MM.1S (cell line): ENCODE measurements at regions not wholly inside any gene's neighbourhood (a gene's known extent, or its start where the extent isn't known, plus 50 kb on each side); places are given as distances from the start of the nearest gene placed in this dataset.
"Not testable (repeated sequence)": the region's sequence is repeated elsewhere in the genome, so short reads cannot be mapped to it uniquely, and the experiment has no call there.

Experiments
- DNase-seq: peaks from one replicate; pipeline ENCODE4 v3.0.0-alpha.2; 2015
- H2AFZ ChIP-seq: fragments of 300-600 bp; sonication (generic); 2 replicates; pipeline ENCODE4 v1.6.0; 2016; ENCODE audit warnings: antibody characterized with exemption, low read length
- H3F3A ChIP-seq: fragments of 300-600 bp; sonication (generic); 2 replicates; pipeline ENCODE4 v1.6.1; 2016; ENCODE audit warnings: mild to moderate bottlenecking, antibody characterized with exemption, low read length, moderate library complexity, mixed read lengths; ENCODE audit not compliant: insufficient read depth
- H3K27ac ChIP-seq: fragments of 300-600 bp; sonication (generic); 2 replicates; pipeline ENCODE4 v1.5.1; 2016; ENCODE audit warnings: mild to moderate bottlenecking, low read length
- H3K27me3 ChIP-seq: fragments of 300-600 bp; sonication (generic); replicated peaks from 2 replicates; pipeline ENCODE4 v1.6.0; 2016; ENCODE audit warnings: low read length; ENCODE audit not compliant: insufficient read depth
- H3K36me3 ChIP-seq: fragments of 300-600 bp; sonication (generic); replicated peaks from 2 replicates; pipeline ENCODE4 v1.6.1; 2016; ENCODE audit warnings: mild to moderate bottlenecking, low read length, mixed read lengths; ENCODE audit not compliant: insufficient read depth
- H3K4me1 ChIP-seq: fragments of 300-600 bp; sonication (generic); 2 replicates; pipeline ENCODE4 v1.6.1; 2016; ENCODE audit warnings: low read length, mixed read lengths
- H3K4me2 ChIP-seq: fragments of 300-600 bp; sonication (generic); 2 replicates; pipeline ENCODE4 v1.6.0; 2016; ENCODE audit warnings: low read depth, low read length
- H3K4me3 ChIP-seq: fragments of 300-600 bp; sonication (generic); 2 replicates; pipeline ENCODE4 v1.5.1; 2016; ENCODE audit warnings: low read length, mixed read lengths
- H3K79me2 ChIP-seq: fragments of 300-600 bp; sonication (generic); 2 replicates; pipeline ENCODE4 v1.6.1; 2016; ENCODE audit warnings: mixed run types, low read length, mixed read lengths
- H3K9ac ChIP-seq: fragments of 300-600 bp; sonication (generic); 2 replicates; pipeline ENCODE4 v1.6.1; 2016; ENCODE audit warnings: low read length, mixed read lengths
- H3K9me2 ChIP-seq: fragments of 300-600 bp; sonication (generic); replicated peaks from 2 replicates; pipeline ENCODE4 v1.6.1; 2016; ENCODE audit warnings: mild to moderate bottlenecking, low read length, mixed read lengths; ENCODE audit not compliant: insufficient read depth
- H3K9me3 ChIP-seq: fragments of 300-600 bp; sonication (generic); replicated peaks from 2 replicates; pipeline ENCODE4 v1.6.1; 2016; ENCODE audit warnings: mild to moderate bottlenecking, low read length, mixed read lengths; ENCODE audit not compliant: insufficient read depth
- H4K20me1 ChIP-seq: fragments of 300-600 bp; sonication (generic); 2 replicates; pipeline ENCODE4 v1.6.1; 2016; ENCODE audit warnings: mild to moderate bottlenecking, low read length, moderate library complexity, mixed read lengths; ENCODE audit not compliant: insufficient read depth

DNA sequence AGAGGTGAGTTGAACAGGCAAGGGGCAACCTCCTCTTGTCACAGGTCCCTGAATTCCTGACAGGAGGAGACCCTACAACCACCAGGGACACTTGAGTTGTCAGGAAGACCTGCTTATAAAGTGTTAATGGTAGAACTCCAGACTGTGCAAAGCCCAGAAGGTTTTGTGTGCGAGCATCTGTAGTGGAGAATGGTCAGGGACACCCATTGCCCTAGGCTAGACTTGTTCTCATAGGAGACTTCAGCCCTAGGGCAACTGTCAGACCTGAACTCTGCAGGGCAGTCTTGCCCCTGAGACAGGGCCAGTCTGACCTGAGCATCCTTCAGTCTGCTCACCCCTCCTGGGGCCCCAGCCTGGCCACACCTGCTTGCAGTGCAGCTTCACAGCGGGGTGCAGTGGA, 377.3 kb upstream of the SPATA31A3 start:
- H3K9me2 ChIP-seq, H3K79me2 ChIP-seq, H3K4me2 ChIP-seq, DNase-seq, H3K9me3 ChIP-seq, H3F3A ChIP-seq, H3K36me3 ChIP-seq, H3K4me3 ChIP-seq, H3K9ac ChIP-seq, H3K4me1 ChIP-seq, H3K27me3 ChIP-seq, H4K20me1 ChIP-seq, H3K27ac ChIP-seq, H2AFZ ChIP-seq: not testable (repeated sequence)

DNA sequence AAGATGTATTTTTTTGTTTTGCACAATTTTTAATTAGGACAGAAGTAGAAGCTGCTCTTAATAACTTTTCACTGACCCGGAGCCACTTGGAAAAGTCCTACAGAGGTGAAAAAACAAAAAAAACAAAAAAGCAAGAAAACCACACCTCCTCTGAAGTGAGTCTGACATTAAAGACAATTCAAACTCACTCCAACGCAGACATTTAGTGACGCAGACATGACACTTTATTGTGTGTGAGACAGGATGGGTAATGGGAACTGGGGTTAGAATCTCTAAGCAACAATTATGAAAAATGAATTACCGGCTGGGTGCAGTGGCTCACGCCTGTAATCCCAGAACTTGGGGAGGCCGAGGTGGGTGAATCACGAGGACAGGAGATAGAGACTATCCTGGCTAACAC, 370.0 kb upstream of the SPATA31A3 start:
- not testable (repeated sequence) for H4K20me1 ChIP-seq, H3K27me3 ChIP-seq, H3K4me1 ChIP-seq, H2AFZ ChIP-seq, DNase-seq, H3K27ac ChIP-seq, H3K4me3 ChIP-seq, H3K4me2 ChIP-seq, H3K9me3 ChIP-seq, H3K36me3 ChIP-seq, H3F3A ChIP-seq, H3K79me2 ChIP-seq, H3K9me2 ChIP-seq, H3K9ac ChIP-seq

- H2AFZ ChIP-seq, result not testable (repeated sequence)
These were observed 361.6 kb upstream of the SPATA31A3 start for GRCh38 chr9:67353961-67354360.

GRCh38 chr9:67349424-67349759, 357.0 kb upstream of the SPATA31A3 start:
- not testable (repeated sequence) for H2AFZ ChIP-seq, H3K9me2 ChIP-seq

More at GRCh38 chr9:67353961-67354360, 361.6 kb upstream of the SPATA31A3 start:
- H3K4me1 ChIP-seq, H3K27me3 ChIP-seq, H3K79me2 ChIP-seq, H4K20me1 ChIP-seq, H3K9ac ChIP-seq, H3K9me3 ChIP-seq, H3K4me3 ChIP-seq, H3F3A ChIP-seq, DNase-seq, H3K27ac ChIP-seq, H3K4me2 ChIP-seq, H3K36me3 ChIP-seq, H3K9me2 ChIP-seq: not testable (repeated sequence)

GRCh38 chr9:67348562-67349423, 356.4 kb upstream of the SPATA31A3 start:
- not testable (repeated sequence) for H3K4me3 ChIP-seq, H3K27ac ChIP-seq, H3K9ac ChIP-seq, H3K9me2 ChIP-seq, H3K9me3 ChIP-seq, H3K4me1 ChIP-seq, H3K4me2 ChIP-seq, H3K27me3 ChIP-seq, H4K20me1 ChIP-seq, H3F3A ChIP-seq, H3K36me3 ChIP-seq, DNase-seq, H3K79me2 ChIP-seq, H2AFZ ChIP-seq

More at GRCh38 chr9:67349424-67349759, 357.0 kb upstream of the SPATA31A3 start:
- not testable (repeated sequence) for H3K27me3 ChIP-seq, H3K9ac ChIP-seq, H3K4me2 ChIP-seq, DNase-seq, H3K36me3 ChIP-seq, H3K4me1 ChIP-seq, H3K79me2 ChIP-seq, H3K4me3 ChIP-seq, H3K27ac ChIP-seq, H3F3A ChIP-seq, H3K9me3 ChIP-seq, H4K20me1 ChIP-seq

DNA sequence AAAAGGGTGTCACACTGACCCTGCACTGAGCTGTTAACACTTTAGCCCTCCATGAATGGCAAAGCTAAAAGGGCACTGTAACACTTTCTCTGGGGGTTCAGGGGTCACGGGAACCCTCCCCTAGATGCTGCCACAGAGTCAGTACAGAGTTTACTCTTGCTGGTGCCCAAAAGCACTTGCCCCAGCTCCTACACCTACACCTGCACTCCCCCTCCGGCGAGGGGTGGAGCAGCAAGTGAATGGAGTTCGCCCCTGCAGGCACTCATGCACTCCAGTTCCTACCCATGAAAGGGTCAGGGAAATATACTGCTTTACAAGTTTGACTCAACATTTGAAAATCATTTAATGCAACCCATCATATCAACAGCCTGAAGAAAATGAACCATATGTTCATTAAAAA, 355.7 kb upstream of the SPATA31A3 start:
- not testable (repeated sequence) for H3K9ac ChIP-seq, H3K9me2 ChIP-seq, H3K9me3 ChIP-seq, H3F3A ChIP-seq, DNase-seq, H2AFZ ChIP-seq, H3K4me1 ChIP-seq, H3K79me2 ChIP-seq, H4K20me1 ChIP-seq, H3K4me2 ChIP-seq, H3K36me3 ChIP-seq, H3K4me3 ChIP-seq, H3K27ac ChIP-seq, H3K27me3 ChIP-seq

DNA sequence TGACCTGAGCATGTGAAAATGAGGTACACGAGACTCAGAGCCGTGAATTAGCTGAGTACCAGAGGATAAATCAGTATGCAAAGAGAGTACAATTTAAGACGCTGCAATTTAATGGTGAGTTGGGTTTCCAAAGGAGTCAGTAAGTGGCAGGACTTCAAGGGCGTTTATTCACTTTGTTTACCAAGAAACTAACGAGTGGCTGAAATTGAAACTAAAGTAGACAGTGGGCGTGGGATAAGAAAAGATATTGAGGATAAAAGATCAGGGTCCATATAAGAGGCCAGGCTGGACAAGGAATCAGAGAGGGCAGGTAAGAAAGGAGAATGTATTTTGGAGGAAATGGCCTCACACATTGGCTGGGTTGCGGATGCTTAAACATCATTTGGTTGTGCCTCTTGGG, 346.9 kb upstream of the SPATA31A3 start:
- H3K9ac ChIP-seq, H3K27me3 ChIP-seq: not testable (repeated sequence)

DNA sequence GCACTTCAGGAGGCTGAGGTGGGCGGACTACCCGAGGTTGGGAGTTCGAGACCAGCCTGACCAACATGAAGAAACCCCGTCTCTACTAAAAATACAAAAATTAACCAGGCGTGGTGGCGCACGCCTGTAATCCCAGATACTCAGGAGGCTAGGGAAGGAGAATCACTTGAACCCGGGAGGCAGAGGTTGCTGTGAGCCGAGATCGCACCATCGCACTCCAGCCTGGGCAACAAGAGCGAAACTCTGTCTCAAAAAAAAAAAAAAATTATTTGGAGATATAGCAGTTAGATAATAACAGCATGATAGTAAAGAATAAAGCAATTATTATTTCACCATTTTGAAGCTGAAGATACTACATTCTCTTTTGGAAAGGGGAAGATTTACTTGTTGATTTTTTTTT, 345.9 kb upstream of the SPATA31A3 start:
- not testable (repeated sequence) for H3K27ac ChIP-seq, H4K20me1 ChIP-seq, H2AFZ ChIP-seq, H3K79me2 ChIP-seq, DNase-seq, H3K4me3 ChIP-seq, H3F3A ChIP-seq, H3K9me2 ChIP-seq, H3K4me1 ChIP-seq, H3K4me2 ChIP-seq, H3K36me3 ChIP-seq, H3K9me3 ChIP-seq, H3K9ac ChIP-seq, H3K27me3 ChIP-seq

More for the DNA sequence above, 346.9 kb upstream of the SPATA31A3 start:
- H3F3A ChIP-seq, H3K27ac ChIP-seq, H3K9me2 ChIP-seq, H2AFZ ChIP-seq, H3K4me1 ChIP-seq, H3K79me2 ChIP-seq, DNase-seq, H3K9me3 ChIP-seq, H3K4me3 ChIP-seq, H4K20me1 ChIP-seq, H3K4me2 ChIP-seq, H3K36me3 ChIP-seq: not testable (repeated sequence)
